GM12878 (cell line): ENCODE measurements at regions not wholly inside any gene's neighbourhood (a gene's known extent, or its start where the extent isn't known, plus 50 kb on each side); places are given as distances from the start of the nearest gene placed in this dataset.

Experiments used
- ATAC-seq: fragments of 200-7000 bp; cut with Tn5 transposase; 3 replicates; pipeline ENCODE4 v1.9.1; 2020; ENCODE audit warnings: mild to moderate bottlenecking, moderate library complexity
- BruUV-seq: library from RNA; stranded (reverse); fragments of 400-500 nt; replicated peaks from 2 replicates; lab custom pipeline; 2021; lab: Mats Ljungman, UMichigan
- CTCF ChIA-PET: fragments of 300-600 bp; sonication (Branson Sonifier 250); formaldehyde crosslinking; extraction: SDS; loops from one replicate; lab custom pipeline; 2021; ENCODE audit warnings: inconsistent platforms; lab: Yijun Ruan, JAX
- POLR2A ChIA-PET: fragments of 350-600 bp; formaldehyde crosslinking; extraction: SDS; loops from one replicate; lab custom pipeline; 2021; ENCODE audit warnings: inconsistent platforms; lab: Charles Lee
- RAD21 ChIA-PET: fragments of 300-600 bp; sonication (Branson Sonifier 250); formaldehyde crosslinking; loops from one replicate; lab custom pipeline; 2023; ENCODE audit warnings: antibody characterized with exemption; ENCODE audit not compliant: unreplicated experiment; lab: Charles Lee
- SMC1A ChIA-PET: fragments of 300-600 bp; sonication (Branson Sonifier 250); formaldehyde crosslinking; loops from one replicate; lab custom pipeline; 2023; ENCODE audit not compliant: unreplicated experiment, uncharacterized antibody; lab: Charles Lee
- DNase-seq: peaks from one replicate; pipeline ENCODE4 v3.0.0-alpha.2; 2011; ENCODE audit warnings: low read depth, low spot score
- FAIRE-seq: peaks from 3 replicates; lab custom pipeline; 2011; peaks lifted over from hg19 to GRCh38; lab: Jason Lieb, UNC
- H2AFZ ChIP-seq: 2 replicates; pipeline ENCODE4 v1.6.0; 2011; ENCODE audit warnings: low read depth, low read length, control low read depth; ENCODE audit not compliant: control insufficient read depth
- H3K27ac ChIP-seq: 2 replicates; pipeline ENCODE4 v1.5.1; 2011; ENCODE audit warnings: control low read depth; ENCODE audit not compliant: control insufficient read depth, insufficient read depth
- H3K27me3 ChIP-seq, 2 experiments: replicated peaks in 1 of 2; 2 replicates each; pipeline versions ENCODE4 v1.6.0 to v1.6.1; 2011; ENCODE audit warnings: low read length in 1 of 2; ENCODE audit not compliant: control insufficient read depth in 2 of 2, insufficient read depth in 2 of 2
- H3K36me3 ChIP-seq, 2 experiments: 2 replicates each; pipeline ENCODE4 v1.5.1; 2011; ENCODE audit warnings: low read length in 1 of 2; ENCODE audit not compliant: control insufficient read depth in 2 of 2, insufficient read depth in 2 of 2
- H3K4me1 ChIP-seq: 2 replicates; pipeline ENCODE4 v1.6.1; 2011; ENCODE audit warnings: mild to moderate bottlenecking, low read length, moderate library complexity, mixed read lengths; ENCODE audit not compliant: control insufficient read depth, insufficient read depth
- H3K4me2 ChIP-seq: 2 replicates; pipeline ENCODE4 v1.6.0; 2011; ENCODE audit warnings: control low read depth; ENCODE audit not compliant: control insufficient read depth, insufficient read depth
- H3K4me3 ChIP-seq: fragments of 200-600 bp; sonication (generic); 2 replicates; pipeline ENCODE4 v1.5.1; 2016
- H3K79me2 ChIP-seq: 2 replicates; pipeline ENCODE4 v1.6.0; 2011; ENCODE audit warnings: low read length; ENCODE audit not compliant: control insufficient read depth, insufficient read depth
- H3K9ac ChIP-seq: 2 replicates; pipeline ENCODE4 v1.8.0; 2011; ENCODE audit warnings: low read length, control low read depth, mixed read lengths; ENCODE audit not compliant: control insufficient read depth, insufficient read depth
- H3K9me3 ChIP-seq: replicated peaks from 3 replicates; pipeline ENCODE4 v1.5.1; 2011; ENCODE audit warnings: mild to moderate bottlenecking, low read length; ENCODE audit not compliant: control insufficient read depth, insufficient read depth
- H4K20me1 ChIP-seq: 2 replicates; pipeline ENCODE4 v1.6.0; 2011; ENCODE audit not compliant: control insufficient read depth, insufficient read depth
- ASH2L ChIP-seq: fragments of 300-600, 200-600 bp; sonication (generic); IDR thresholded peaks from 2 replicates; pipeline ENCODE4 v1.6.1; 2017; ENCODE audit warnings: low read depth, mild to moderate bottlenecking, borderline replicate concordance
- ATF2 ChIP-seq: IDR thresholded peaks from 2 replicates; pipeline ENCODE4 v1.6.1; 2012; ENCODE audit warnings: low read length, inconsistent platforms
- BCL11A ChIP-seq: IDR thresholded peaks from 2 replicates; pipeline ENCODE4 v1.6.1; 2011; ENCODE audit warnings: low read depth, low read length
- CBFB ChIP-seq: IDR thresholded peaks from 2 replicates; pipeline ENCODE4 v1.6.1; 2016; ENCODE audit warnings: antibody characterized with exemption, low read depth
- CBX5 ChIP-seq: sonication (generic); IDR thresholded peaks from 2 replicates; pipeline ENCODE4 v1.6.1; 2016; ENCODE audit warnings: low read depth, moderate library complexity, mild to moderate bottlenecking, inconsistent platforms
- EP300 ChIP-seq, 2 experiments: fragments of 150-350 bp in 1 of 2; IDR thresholded peaks; 2 replicates each; pipeline ENCODE4 v1.6.1; 2011 to 2012; ENCODE audit warnings: low read depth in 2 of 2, low read length in 2 of 2, borderline replicate concordance in 1 of 2, improper control_type of control experiment in 1 of 2, inconsistent platforms in 1 of 2; ENCODE audit not compliant: control insufficient read depth in 1 of 2
- FOXM1 ChIP-seq: IDR thresholded peaks from 2 replicates; pipeline ENCODE4 v1.6.1; 2012; ENCODE audit warnings: low read depth, mild to moderate bottlenecking, inconsistent platforms, low read length, moderate library complexity
- GABPA ChIP-seq: IDR thresholded peaks from 2 replicates; pipeline ENCODE4 v1.6.1; 2014; ENCODE audit warnings: antibody characterized with exemption, low read depth, mild to moderate bottlenecking, inconsistent platforms
- IKZF1 ChIP-seq: fragments of 450-650 bp; conservative IDR thresholded peaks from 2 replicates; pipeline ENCODE4 v1.6.1; 2017; ENCODE audit warnings: antibody characterized with exemption, mild to moderate bottlenecking
- IKZF2 ChIP-seq, 2 experiments: fragments of 450-650 bp; IDR thresholded peaks; 2 replicates each; pipeline ENCODE4 v1.6.1; 2017; ENCODE audit warnings: mild to moderate bottlenecking in 2 of 2, moderate library complexity in 2 of 2
- MEF2A ChIP-seq: IDR thresholded peaks from 2 replicates; pipeline ENCODE4 v1.6.1; 2011; ENCODE audit warnings: low read depth, mild to moderate bottlenecking, low read length, moderate library complexity; ENCODE audit not compliant: insufficient read depth
- MTA2 ChIP-seq: fragments of 450-650 bp; IDR thresholded peaks from 2 replicates; pipeline ENCODE4 v1.6.1; 2016; ENCODE audit warnings: low read depth, mild to moderate bottlenecking, moderate library complexity
- PAX5 ChIP-seq: IDR thresholded peaks from 2 replicates; pipeline ENCODE4 v1.6.1; 2011; ENCODE audit warnings: low read depth, low read length, borderline replicate concordance
- PAX8 ChIP-seq: fragments of 450-650 bp; IDR thresholded peaks from 2 replicates; pipeline ENCODE4 v1.6.1; 2017; ENCODE audit warnings: mild to moderate bottlenecking, moderate library complexity
- PKNOX1 ChIP-seq: fragments of 450-650 bp; IDR thresholded peaks from 2 replicates; pipeline ENCODE4 v1.6.1; 2016; ENCODE audit warnings: mild to moderate bottlenecking
- RUNX3 ChIP-seq: IDR thresholded peaks from 2 replicates; pipeline ENCODE4 v1.6.1; 2012; ENCODE audit warnings: low read length, inconsistent platforms
- STAT3 ChIP-seq: IDR thresholded peaks from 2 replicates; pipeline ENCODE4 v1.6.1; 2011; ENCODE audit warnings: low read depth, low read length, improper control_type of control experiment
- ZNF384 ChIP-seq: IDR thresholded peaks from 2 replicates; pipeline ENCODE4 v1.6.1; 2012; ENCODE audit warnings: low read depth, mild to moderate bottlenecking, low read length, improper control_type of control experiment, borderline replicate concordance
- WGBS: methylation state at CpG from one replicate; pipeline ENCODE4 v1.1.6; 2016; ENCODE audit warnings: low lambda C conversion rate; ENCODE audit not compliant: insufficient replicate concordance, insufficient coverage; ENCODE audit errors: missing lambda C conversion rate; 5-methylcytosine and 5-hydroxymethylcytosine counted together
- in situ Hi-C: fragments of 300-500 bp; cut with MboI; formaldehyde crosslinking; loops from 9 replicates; pipeline ENCODE4 v1.14.3; 2018; ENCODE audit warnings: mixed read lengths
- intact Hi-C: fragments of 100-400 bp; cut with micrococcal nuclease; formaldehyde crosslinking; loops from one replicate; pipeline ENCODE4 v1.14.2; 2022; ENCODE audit not compliant: unreplicated experiment
- TF ChIP-seq, protein P1 (sequence below): fragments of 450-650 bp; IDR thresholded peaks from 2 replicates; pipeline ENCODE4 v1.6.1; 2017; ENCODE audit warnings: mild to moderate bottlenecking, low read depth, inconsistent platforms; ENCODE audit not compliant: poor library complexity, severe bottlenecking
- TF ChIP-seq, protein P2 (sequence below): fragments of 450-650 bp; IDR thresholded peaks from 2 replicates; pipeline ENCODE4 v1.6.1; 2017; ENCODE audit warnings: borderline replicate concordance

GRCh38 chr7:135843214-135843613 lies 94.6 kb upstream of the FAM180A start:
- CTCF ChIA-PET: interaction anchor here (0.7 kb wide), 2 partner anchors 8 to 729 kb away, joined by 3 read pairs; no protein-coding TSS in a partner anchor
- TF ChIP-seq MTA2: peak; percentile 75
- TF ChIP-seq ATF2: peak; percentile 38; the same call in 1 of the 2 replicates
- TF ChIP-seq EP300 (IDR thresholded peaks at IDR 0.05; ENCODE audit: borderline replicate concordance in 1 of 2, control insufficient read depth in 1 of 2, low read depth in 2 of 2, low read length in 2 of 2): peak; percentile 10 to 69; a peak in 1 of 4 replicates
- peak; percentile 76 for TF ChIP-seq BCL11A
- 0 out of 2 replicates have a peak, but pooled peaks have one; percentile 40 for TF ChIP-seq CBX5
- TF ChIP-seq IKZF2 (IDR thresholded peaks at IDR 0.05): peak; percentile 90 to 91
- TF ChIP-seq, protein P1, sequence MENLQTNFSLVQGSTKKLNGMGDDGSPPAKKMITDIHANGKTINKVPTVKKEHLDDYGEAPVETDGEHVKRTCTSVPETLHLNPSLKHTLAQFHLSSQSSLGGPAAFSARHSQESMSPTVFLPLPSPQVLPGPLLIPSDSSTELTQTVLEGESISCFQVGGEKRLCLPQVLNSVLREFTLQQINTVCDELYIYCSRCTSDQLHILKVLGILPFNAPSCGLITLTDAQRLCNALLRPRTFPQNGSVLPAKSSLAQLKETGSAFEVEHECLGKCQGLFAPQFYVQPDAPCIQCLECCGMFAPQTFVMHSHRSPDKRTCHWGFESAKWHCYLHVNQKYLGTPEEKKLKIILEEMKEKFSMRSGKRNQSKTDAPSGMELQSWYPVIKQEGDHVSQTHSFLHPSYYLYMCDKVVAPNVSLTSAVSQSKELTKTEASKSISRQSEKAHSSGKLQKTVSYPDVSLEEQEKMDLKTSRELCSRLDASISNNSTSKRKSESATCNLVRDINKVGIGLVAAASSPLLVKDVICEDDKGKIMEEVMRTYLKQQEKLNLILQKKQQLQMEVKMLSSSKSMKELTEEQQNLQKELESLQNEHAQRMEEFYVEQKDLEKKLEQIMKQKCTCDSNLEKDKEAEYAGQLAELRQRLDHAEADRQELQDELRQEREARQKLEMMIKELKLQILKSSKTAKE: peak; percentile 69
- no peak for TF ChIP-seq ASH2L
- TF ChIP-seq, protein P2, sequence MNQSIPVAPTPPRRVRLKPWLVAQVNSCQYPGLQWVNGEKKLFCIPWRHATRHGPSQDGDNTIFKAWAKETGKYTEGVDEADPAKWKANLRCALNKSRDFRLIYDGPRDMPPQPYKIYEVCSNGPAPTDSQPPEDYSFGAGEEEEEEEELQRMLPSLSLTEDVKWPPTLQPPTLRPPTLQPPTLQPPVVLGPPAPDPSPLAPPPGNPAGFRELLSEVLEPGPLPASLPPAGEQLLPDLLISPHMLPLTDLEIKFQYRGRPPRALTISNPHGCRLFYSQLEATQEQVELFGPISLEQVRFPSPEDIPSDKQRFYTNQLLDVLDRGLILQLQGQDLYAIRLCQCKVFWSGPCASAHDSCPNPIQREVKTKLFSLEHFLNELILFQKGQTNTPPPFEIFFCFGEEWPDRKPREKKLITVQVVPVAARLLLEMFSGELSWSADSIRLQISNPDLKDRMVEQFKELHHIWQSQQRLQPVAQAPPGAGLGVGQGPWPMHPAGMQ: no peak
- peak; percentile 16; the same call in 1 of the 2 replicates for TF ChIP-seq ZNF384
- TF ChIP-seq STAT3: 0 out of 2 replicates have a peak, but pooled peaks have one; percentile 40
- TF ChIP-seq PAX5: peak; percentile 60; the same call in 1 of the 2 replicates
- TF ChIP-seq FOXM1: 0 out of 2 replicates have a peak, but pooled peaks have one; percentile 28
- TF ChIP-seq IKZF1: peak; percentile 59
- 0 out of 2 replicates have a peak, but pooled peaks have one; percentile 16 for TF ChIP-seq GABPA
- TF ChIP-seq RUNX3: peak; percentile 95
- TF ChIP-seq CBFB: 0 out of 2 replicates have a peak, but pooled peaks have one; percentile 32
- TF ChIP-seq MEF2A: 0 out of 2 replicates have a peak, but pooled peaks have one; percentile 9
- TF ChIP-seq PAX8: no peak
- peak; percentile 90 for TF ChIP-seq PKNOX1

More at GRCh38 chr7:135843214-135843613, 94.6 kb upstream of the FAM180A start:
- ChIA-PET SMC1A (no interaction called here), RAD21 (no interaction called here), POLR2A (no interaction called here)
- Histone ChIP-seq H3K4me2 (0 out of 2 replicates have a peak overlapping the region, but pooled peaks have one; percentile 28), H3K4me1 (peaks cover 8% of the 10 kb centered on the region; the same call in 1 of the 2 replicates), H3K79me2 (no peaks in the 10 kb centered on the region), H4K20me1 (no peaks in the 10 kb centered on the region), H3K27ac (no peak overlapping the region), H2AFZ (no peak overlapping the region; the same call in 1 of the 2 replicates), H3K9me3 (no peaks in the 10 kb centered on the region), H3K36me3 (no peaks in the 10 kb centered on the region), H3K27me3 (no peaks in the 10 kb centered on the region), H3K9ac (no peak overlapping the region), H3K4me3 (no peak overlapping the region)
- FAIRE-seq: peak; percentile 61
- 0% methylated on average over 3 of the region's 4 CpGs for WGBS
- in situ Hi-C loops (no loop called here), intact Hi-C loops (no loop called here)
- ATAC-seq: peak; percentile 98
- no TSS peak for BruUV-seq
- DNase-seq: peak; percentile 71
